ENCODE measurements at regions not wholly inside any gene's neighbourhood (a gene's known extent, or its start where the extent isn't known, plus 50 kb on each side); places are given as distances from the start of the nearest gene placed in this dataset.
"Not testable (repeated sequence)": the region's sequence is repeated elsewhere in the genome, so short reads cannot be mapped to it uniquely, and the experiment has no call there.

DNA sequence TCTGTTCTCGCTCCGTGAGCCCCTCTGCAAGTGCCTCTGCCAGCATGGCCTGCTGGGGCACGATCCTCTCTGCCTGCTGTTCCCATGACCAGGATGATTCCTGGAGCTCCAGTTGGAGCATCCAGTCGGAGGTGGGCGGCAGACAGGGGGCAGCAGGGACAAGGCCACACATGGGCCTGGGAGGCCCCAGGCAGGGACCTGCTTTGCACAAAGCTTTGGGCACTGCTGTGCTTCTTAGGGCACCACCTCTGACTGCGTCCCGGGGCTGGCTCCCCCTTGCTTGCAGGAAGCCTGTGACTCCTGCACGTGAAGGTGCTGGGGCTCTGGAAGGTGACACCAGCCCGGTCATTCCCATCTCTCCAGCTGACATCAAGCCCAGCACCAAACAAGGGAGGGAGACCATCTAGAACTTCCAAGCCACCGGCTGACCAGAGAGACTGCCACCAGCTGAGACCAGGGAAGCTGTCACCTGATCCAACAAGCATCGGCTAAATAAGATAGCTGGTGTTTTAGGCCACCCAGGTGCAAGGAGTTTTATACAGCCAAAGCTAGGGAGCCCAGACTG, 174.8 kb upstream of the FOXD4L5 start:
- no peak for DNase-seq (ENCODE audit: low read depth)

DNA sequence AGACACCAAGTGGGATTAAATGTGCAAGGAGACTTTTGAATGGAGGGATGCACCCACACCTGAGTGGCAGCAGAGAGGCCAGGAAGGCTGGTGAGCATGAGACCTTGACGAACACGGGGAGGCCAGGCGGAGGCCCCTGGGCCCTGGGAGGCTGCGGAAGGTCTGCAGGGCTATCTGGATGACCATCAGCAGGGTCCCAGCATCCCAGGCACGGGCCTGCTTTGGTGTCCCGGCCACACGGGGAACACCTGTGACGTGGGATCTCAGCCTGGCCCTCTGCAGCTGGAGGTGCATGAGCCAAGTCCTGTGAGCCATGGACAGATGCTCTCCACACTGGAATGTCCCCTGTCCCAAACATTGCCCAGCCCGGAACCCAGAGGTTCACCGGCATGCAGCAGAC, 174.0 kb upstream of the FOXD4L5 start:
- no peak for DNase-seq (ENCODE audit: low read depth)
- no peak overlapping the region for H3K4me3 ChIP-seq (ENCODE audit: low read depth, low read length)
- TF ChIP-seq, protein P1, sequence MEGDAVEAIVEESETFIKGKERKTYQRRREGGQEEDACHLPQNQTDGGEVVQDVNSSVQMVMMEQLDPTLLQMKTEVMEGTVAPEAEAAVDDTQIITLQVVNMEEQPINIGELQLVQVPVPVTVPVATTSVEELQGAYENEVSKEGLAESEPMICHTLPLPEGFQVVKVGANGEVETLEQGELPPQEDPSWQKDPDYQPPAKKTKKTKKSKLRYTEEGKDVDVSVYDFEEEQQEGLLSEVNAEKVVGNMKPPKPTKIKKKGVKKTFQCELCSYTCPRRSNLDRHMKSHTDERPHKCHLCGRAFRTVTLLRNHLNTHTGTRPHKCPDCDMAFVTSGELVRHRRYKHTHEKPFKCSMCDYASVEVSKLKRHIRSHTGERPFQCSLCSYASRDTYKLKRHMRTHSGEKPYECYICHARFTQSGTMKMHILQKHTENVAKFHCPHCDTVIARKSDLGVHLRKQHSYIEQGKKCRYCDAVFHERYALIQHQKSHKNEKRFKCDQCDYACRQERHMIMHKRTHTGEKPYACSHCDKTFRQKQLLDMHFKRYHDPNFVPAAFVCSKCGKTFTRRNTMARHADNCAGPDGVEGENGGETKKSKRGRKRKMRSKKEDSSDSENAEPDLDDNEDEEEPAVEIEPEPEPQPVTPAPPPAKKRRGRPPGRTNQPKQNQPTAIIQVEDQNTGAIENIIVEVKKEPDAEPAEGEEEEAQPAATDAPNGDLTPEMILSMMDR (IDR thresholded peaks at IDR 0.05; ENCODE audit: control insufficient read depth, extremely low read depth, insufficient read depth), result no peak

More for the DNA sequence above, 174.8 kb upstream of the FOXD4L5 start:
- TF ChIP-seq, protein P1 (IDR thresholded peaks at IDR 0.05; ENCODE audit: control insufficient read depth, extremely low read depth, insufficient read depth), result no peak
- H3K4me3 ChIP-seq (ENCODE audit: low read depth, low read length), result no peak overlapping the region

DNA sequence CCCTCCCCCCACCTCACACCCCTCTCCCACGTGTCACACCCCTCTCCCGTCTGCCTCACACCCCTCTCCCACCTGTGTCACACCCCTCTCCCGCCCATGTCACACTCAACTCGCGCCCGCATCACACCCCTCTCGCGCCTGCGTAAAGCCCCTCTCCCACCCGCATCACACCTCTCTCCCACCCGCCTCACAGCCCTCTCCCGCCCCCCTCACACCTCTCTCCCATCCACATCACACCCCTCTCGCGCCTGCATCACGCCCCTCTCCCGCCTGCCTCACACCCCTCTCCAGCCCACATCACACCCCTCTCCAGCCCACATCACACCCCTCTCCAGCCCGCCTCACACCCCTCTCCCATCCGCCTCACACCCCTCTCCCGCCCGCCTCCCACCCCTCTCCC, 173.5 kb upstream of the FOXD4L5 start:
- no peak overlapping the region for H3K4me3 ChIP-seq (ENCODE audit: low read depth, low read length)
- no peak for DNase-seq (ENCODE audit: low read depth)
- TF ChIP-seq, protein P1 (IDR thresholded peaks at IDR 0.05; ENCODE audit: control insufficient read depth, extremely low read depth, insufficient read depth), result no peak

DNA sequence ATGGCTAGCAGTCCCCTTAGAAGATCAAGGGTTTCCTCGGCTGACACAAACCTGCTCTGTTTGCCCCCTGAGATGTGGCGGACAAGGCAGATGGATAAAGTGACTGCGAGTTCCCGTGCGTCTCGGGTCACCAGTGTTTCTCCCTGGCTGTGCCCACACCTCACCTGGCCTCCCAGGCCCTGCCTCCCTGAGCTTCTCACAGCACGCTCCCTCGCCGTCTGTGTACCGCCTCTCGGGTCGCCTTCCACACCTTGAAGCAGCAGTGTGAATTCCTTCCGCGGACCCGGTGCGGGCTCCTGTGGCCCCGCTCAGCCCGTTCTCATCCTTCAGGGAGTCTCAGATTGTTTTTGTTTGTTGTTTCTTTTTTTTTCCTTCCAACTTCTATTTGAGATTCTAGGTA, 172.0 kb upstream of the FOXD4L5 start:
- H3K4me3 ChIP-seq (ENCODE audit: low read depth, low read length); DNase-seq (ENCODE audit: low read depth): not testable (repeated sequence)

DNA sequence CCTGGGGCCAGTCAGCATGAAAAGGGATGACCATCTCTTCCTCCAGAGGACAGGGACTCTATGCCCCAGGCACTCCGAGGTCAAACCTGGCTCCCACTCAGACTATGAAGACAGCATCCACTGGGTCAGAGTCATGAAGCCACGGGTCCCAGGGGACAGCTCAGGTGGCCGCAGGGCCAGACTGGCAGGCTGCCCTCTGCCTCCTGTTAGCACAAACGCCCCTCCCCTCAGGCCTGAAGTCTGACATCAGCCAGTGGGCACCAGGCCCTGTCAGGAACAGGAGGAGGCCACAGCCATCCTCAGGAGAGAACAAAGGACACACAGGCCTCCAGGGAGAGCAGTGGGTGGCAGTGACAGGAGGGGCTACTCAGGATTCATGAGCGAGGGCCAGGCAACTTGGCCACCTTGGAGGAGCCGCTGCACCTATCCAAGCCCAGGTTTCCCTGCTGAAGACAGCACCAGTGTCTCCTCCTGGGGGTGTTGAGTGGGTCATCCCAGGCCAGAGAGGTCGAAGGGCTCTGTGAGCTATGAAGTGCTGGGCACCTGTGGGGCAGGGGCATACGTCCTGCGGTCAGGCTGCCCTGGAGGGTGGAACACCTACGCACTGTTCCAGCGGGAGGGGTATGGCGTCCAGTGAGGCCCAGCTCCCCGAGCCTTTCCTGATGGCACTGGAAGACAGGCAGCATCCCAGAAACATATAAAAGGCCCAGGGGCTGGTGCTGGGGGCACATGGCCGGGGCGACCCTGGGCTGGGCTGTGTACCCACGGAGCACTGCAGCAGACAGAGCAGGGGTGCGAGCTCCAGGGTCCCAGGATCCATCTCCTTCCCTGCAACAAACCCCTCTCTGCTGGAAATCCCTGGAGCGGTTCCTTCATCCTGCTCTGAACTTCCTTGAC, 171.0 kb upstream of the FOXD4L5 start:
- H3K4me3 ChIP-seq (ENCODE audit: low read depth, low read length); DNase-seq (ENCODE audit: low read depth): not testable (repeated sequence)

DNA sequence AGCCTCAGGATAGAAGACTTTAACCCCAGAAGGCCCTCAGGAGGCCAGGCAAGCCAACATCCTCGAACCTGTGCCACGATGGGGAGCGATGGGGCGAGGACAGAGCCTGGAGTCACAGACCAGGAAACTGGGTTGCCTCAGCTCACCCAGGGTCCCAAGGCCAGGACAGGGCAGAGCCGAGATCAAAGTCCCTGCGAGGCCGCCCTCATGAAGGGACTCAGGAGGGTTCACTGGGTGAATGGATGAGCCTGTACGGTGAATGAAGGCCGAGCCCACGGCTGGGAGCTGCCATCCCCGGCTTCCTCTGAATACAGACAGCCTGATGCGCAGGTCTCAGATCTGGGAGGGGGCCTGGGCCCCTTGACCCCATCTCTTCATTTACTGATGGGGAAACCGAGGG, 170.1 kb upstream of the FOXD4L5 start:
- DNase-seq (ENCODE audit: low read depth); H3K4me3 ChIP-seq (ENCODE audit: low read depth, low read length): not testable (repeated sequence)

DNA sequence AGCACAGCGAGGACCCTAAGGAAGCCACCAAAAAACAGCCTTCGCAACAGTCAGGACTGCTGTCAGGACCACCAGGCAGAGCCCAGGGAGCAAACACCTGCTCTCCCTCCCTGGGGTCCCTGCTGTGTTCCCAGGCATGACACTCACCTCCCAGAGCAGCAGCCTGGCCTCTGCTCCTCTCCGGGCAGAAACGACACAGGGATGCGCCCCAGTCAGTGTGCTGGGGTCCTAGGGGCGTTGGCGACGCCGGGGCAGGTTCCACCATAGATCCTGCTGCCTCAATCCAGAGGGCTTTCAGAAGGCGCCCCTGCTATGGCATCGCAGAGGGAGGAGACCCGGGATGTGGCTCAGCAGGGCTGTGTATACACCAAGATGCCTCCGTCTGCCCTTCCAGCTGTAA, 169.7 kb upstream of the FOXD4L5 start:
- DNase-seq (ENCODE audit: low read depth); H3K4me3 ChIP-seq (ENCODE audit: low read depth, low read length): not testable (repeated sequence)

DNA sequence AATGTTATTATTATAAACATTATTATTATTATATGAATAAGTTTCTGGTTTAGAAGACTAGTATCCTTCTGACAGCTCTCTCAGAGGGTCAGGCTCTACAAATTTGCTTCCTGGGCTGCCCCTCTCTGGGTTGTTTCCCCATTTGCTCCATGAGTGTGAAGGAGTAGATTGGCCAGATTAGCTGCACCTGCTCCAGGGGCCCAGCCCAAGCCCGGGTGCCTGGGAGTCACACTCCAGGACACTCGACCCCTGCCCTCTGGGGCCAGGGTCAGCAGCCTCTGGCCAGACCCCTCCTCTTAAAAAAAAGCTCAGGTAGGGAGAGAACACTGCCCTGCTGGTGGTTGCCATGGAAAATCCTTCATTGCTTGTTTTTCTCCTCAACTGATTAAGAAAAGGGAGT, 169.0 kb upstream of the FOXD4L5 start:
- H3K4me3 ChIP-seq (ENCODE audit: low read depth, low read length); DNase-seq (ENCODE audit: low read depth): not testable (repeated sequence)

DNA sequence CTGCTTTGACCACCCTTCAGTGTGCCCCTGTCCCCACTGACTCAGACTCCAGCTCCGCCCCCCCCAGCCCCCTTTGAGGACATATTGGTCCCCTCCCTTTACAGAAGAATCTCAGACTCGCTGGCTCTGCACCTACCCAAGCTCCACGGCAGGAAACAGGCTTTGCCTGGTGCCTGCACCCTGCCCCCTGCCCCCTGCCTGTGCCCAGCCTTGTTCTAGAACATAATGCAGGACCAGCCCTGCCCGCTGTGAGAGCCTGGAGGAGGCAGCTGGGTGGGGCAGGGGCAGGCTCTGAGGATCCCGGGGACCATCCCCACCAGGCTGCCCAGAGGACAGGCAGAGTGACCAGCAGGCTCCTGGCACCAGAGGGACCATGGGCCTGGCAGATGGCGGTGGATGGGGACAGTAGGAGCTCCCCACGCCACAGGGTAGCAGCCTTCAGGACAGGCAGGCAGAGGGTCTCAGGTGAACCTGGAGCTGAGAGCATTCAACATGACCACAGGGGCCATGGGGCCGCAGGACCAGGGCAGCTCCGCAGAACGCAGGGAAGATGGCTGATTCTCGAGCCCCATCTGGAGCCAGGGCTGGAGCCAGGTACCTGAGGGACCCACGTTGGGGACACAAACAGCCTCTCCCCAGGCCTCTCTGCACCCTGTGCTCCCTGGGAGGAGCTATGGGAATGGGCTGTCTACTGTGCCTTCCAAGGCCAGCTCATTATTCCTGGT, 165.0 kb upstream of the FOXD4L5 start:
- not testable (repeated sequence) for DNase-seq (ENCODE audit: low read depth); H3K4me3 ChIP-seq (ENCODE audit: low read depth, low read length)

DNA sequence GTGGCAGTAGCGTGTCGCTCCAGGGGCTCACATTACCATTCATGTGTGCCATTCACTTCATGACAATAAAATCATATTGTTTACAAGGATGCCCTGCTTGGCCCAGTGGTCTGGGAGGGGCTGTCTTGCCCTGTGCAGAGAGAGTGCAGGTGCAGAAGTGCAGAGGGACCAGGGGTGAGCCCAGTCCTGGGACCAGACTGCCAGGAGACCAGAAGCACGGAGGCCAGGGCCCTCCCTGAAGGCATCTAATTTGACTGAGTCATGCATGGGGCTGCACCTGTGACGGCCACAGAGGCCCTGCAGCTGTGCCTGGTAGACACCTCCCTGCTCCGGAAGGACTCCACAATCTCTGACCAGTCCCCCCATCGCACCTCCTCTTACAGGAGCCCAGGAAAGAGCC, 164.4 kb upstream of the FOXD4L5 start:
- TF ChIP-seq, protein P1 (IDR thresholded peaks at IDR 0.05; ENCODE audit: control insufficient read depth, extremely low read depth, insufficient read depth), result no peak
- DNase-seq (ENCODE audit: low read depth), result no peak
- H3K4me3 ChIP-seq (ENCODE audit: low read depth, low read length), result no peak overlapping the region

DNA sequence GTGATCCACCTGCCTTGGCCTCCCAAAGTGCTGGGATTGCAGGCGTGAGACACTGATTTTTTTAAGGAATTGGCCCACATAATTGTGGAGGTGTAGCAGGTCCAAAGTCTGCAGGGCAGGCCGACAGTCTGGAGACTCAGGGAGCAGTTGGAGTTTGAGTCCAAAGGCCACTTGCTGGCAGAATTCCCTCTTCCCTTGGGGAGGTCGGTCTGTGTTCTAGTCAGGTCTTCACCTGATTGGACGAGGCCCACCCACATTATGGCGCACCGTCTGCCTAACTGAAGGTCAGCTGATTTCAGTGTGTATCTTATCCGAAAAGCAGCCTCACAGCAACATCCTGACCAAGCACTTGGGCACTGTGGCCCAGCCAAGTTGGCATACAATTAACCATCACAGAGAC, 162.1 kb upstream of the FOXD4L5 start:
- not testable (repeated sequence) for DNase-seq (ENCODE audit: low read depth); H3K4me3 ChIP-seq (ENCODE audit: low read depth, low read length)

DNA sequence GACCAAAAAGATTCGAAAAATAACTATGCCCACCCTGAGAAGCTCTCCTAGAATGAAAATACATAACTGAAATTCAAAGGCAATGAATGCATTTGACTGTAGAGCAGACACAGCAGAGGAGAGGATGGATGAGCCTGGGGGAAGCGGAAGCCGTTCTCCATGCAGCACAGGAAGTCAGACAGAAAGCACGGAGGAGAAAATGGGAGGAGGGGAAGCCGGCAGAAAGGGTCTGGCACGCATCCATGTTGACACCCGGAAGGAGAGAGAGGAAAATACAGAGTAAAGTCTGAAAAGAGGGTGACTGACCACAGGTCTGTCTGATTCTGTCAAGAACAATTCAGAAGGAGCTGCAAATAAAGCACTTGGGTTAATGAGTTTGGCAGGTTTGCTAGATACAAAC, 161.0 kb upstream of the FOXD4L5 start:
- H3K4me3 ChIP-seq (ENCODE audit: low read depth, low read length); DNase-seq (ENCODE audit: low read depth): not testable (repeated sequence)

Data from LNCaP clone FGC (cell line).